SK-N-SH (cell line): ENCODE measurements at regions not wholly inside any gene's neighbourhood (a gene's known extent, or its start where the extent isn't known, plus 50 kb on each side); places are given as distances from the start of the nearest gene placed in this dataset.

Source experiments
- CTCF ChIA-PET: fragments of 300-600, 350-600 bp; formaldehyde crosslinking; extraction: SDS; loops from one replicate; lab custom pipeline; 2021; lab: Yijun Ruan, JAX
- POLR2A ChIA-PET: fragments of 350-600 bp; sonication (Branson Sonifier 250); formaldehyde crosslinking; extraction: SDS; loops from one replicate; lab custom pipeline; 2020; ENCODE audit warnings: antibody characterized with exemption, inconsistent platforms; lab: Yijun Ruan, JAX
- DNase-seq: peaks from one replicate; pipeline ENCODE4 v3.0.0; 2012
- H2AFZ ChIP-seq: fragments of 200-600 bp; sonication (generic); 2 replicates; pipeline ENCODE4 v1.8.1; 2016; ENCODE audit warnings: antibody characterized with exemption, mild to moderate bottlenecking, low read depth
- H3F3A ChIP-seq: fragments of 200-600 bp; sonication (generic); replicated peaks from 2 replicates; pipeline ENCODE3; 2016; ENCODE audit warnings: antibody characterized with exemption, mild to moderate bottlenecking; ENCODE audit not compliant: insufficient read depth
- H3K27ac ChIP-seq, 2 experiments: fragments of 200-500 bp in 1 of 2; fragments of 200-600 bp in 1 of 2; sonication (Bioruptor generic) in 1 of 2; sonication (generic), shearing (Covaris generic) in 1 of 2; 2 replicates each; pipeline versions ENCODE4 v1.5.1 to v1.6.1; 2014 to 2016; ENCODE audit warnings: low read depth in 2 of 2, inconsistent platforms in 1 of 2, low read length in 1 of 2, mild to moderate bottlenecking in 1 of 2, mixed read lengths in 1 of 2
- H3K27me3 ChIP-seq: fragments of 200-600 bp; sonication (generic), shearing (Covaris generic); 2 replicates; pipeline ENCODE4 v1.6.1; 2016; ENCODE audit warnings: mixed run types; ENCODE audit not compliant: insufficient read depth
- H3K36me3 ChIP-seq, 2 experiments: fragments of 200-500 bp in 1 of 2; fragments of 200-600 bp in 1 of 2; sonication (Bioruptor generic) in 1 of 2; sonication (generic) in 1 of 2; replicated peaks in 1 of 2; 2 replicates each; pipeline versions ENCODE3 to v1.5.1; 2014 to 2016; ENCODE audit warnings: low read length in 1 of 2, mild to moderate bottlenecking in 1 of 2; ENCODE audit not compliant: insufficient read depth in 2 of 2, control insufficient read depth in 1 of 2
- H3K4me1 ChIP-seq, 2 experiments: fragments of 200-500 bp in 1 of 2; fragments of 200-600 bp in 1 of 2; sonication (Bioruptor generic) in 1 of 2; sonication (generic), shearing (Covaris generic) in 1 of 2; 2 replicates each; pipeline versions ENCODE4 v1.5.1 to v1.6.1; 2014 to 2016; ENCODE audit warnings: low read depth in 1 of 2, low read length in 1 of 2, mixed run types in 1 of 2; ENCODE audit not compliant: insufficient read depth in 2 of 2, control insufficient read depth in 1 of 2
- H3K4me2 ChIP-seq: fragments of 200-600 bp; sonication (generic), shearing (Covaris generic); 2 replicates; pipeline ENCODE4 v1.6.1; 2017; ENCODE audit warnings: mixed run types
- H3K4me3 ChIP-seq, 2 experiments: fragments of 200-500 bp in 1 of 2; fragments of 200-600 bp in 1 of 2; sonication (Bioruptor generic) in 1 of 2; sonication (generic), shearing (Covaris generic) in 1 of 2; 2 replicates each; pipeline versions ENCODE4 v1.5.1 to v1.8.1; 2014 to 2016; ENCODE audit warnings: low read depth in 2 of 2, inconsistent platforms in 1 of 2, low read length in 1 of 2, mild to moderate bottlenecking in 1 of 2, mixed read lengths in 1 of 2, moderate library complexity in 1 of 2
- H3K79me2 ChIP-seq: fragments of 200-600 bp; sonication (generic); 2 replicates; pipeline ENCODE4 v1.8.1; 2017; ENCODE audit warnings: mild to moderate bottlenecking; ENCODE audit not compliant: insufficient read depth
- H3K9ac ChIP-seq: fragments of 200-600 bp; sonication (generic); 2 replicates; pipeline ENCODE4 v1.6.1; 2017; ENCODE audit warnings: mixed run types
- H3K9me2 ChIP-seq: fragments of 200-600 bp; sonication (generic); 2 replicates; pipeline ENCODE4 v1.6.1; 2017; ENCODE audit warnings: mixed run types
- H3K9me3 ChIP-seq: fragments of 200-600 bp; sonication (generic); 2 replicates; pipeline ENCODE4 v1.6.1; 2017; ENCODE audit warnings: mixed run types, mild to moderate bottlenecking, moderate library complexity
- H4K20me1 ChIP-seq: fragments of 200-600 bp; sonication (generic); 2 replicates; pipeline ENCODE4 v1.6.1; 2017; ENCODE audit warnings: mild to moderate bottlenecking, mixed run types; ENCODE audit not compliant: insufficient read depth
- CHD2 ChIP-seq: fragments of 150-350 bp; IDR thresholded peaks from 2 replicates; pipeline ENCODE4 v1.6.1; 2018; ENCODE audit warnings: low read length; ENCODE audit not compliant: partially characterized antibody
- EP300 ChIP-seq, 2 experiments: IDR thresholded peaks; 2 replicates each; pipeline versions ENCODE4 v1.4.0 to v1.6.1; 2012; ENCODE audit warnings: borderline replicate concordance in 1 of 2, low read depth in 1 of 2, low read length in 1 of 2
- FOSL2 ChIP-seq: IDR thresholded peaks from 2 replicates; pipeline ENCODE4 v1.4.0; 2012; ENCODE audit warnings: low read depth, mild to moderate bottlenecking, moderate library complexity, borderline replicate concordance
- FOXM1 ChIP-seq: IDR thresholded peaks from 2 replicates; pipeline ENCODE4 v1.4.0; 2012; ENCODE audit warnings: low read depth, mild to moderate bottlenecking
- GABPA ChIP-seq: IDR thresholded peaks from 2 replicates; pipeline ENCODE4 v1.4.0; 2012; ENCODE audit warnings: low read depth, mild to moderate bottlenecking
- MEF2A ChIP-seq: IDR thresholded peaks from 2 replicates; pipeline ENCODE4 v1.4.0; 2012; ENCODE audit warnings: low read depth, borderline replicate concordance
- MXI1 ChIP-seq: IDR thresholded peaks from 2 replicates; pipeline ENCODE4 v1.6.1; 2012; ENCODE audit warnings: mild to moderate bottlenecking, low read depth, low read length, improper control_type of control experiment
- NRF1 ChIP-seq: IDR thresholded peaks from 2 replicates; pipeline ENCODE4 v1.6.1; 2012; ENCODE audit warnings: low read depth, mild to moderate bottlenecking, low read length
- RAD21 ChIP-seq: IDR thresholded peaks from 2 replicates; pipeline ENCODE4 v1.6.1; 2012; ENCODE audit warnings: mild to moderate bottlenecking, low read length
- RCOR1 ChIP-seq: fragments of 150-350 bp; IDR thresholded peaks from 2 replicates; pipeline ENCODE4 v1.6.1; 2017; ENCODE audit warnings: antibody characterized with exemption, low read length
- RXRA ChIP-seq: IDR thresholded peaks from 2 replicates; pipeline ENCODE4 v1.4.0; 2012; ENCODE audit warnings: low read depth, mild to moderate bottlenecking, borderline replicate concordance
- WGBS: methylation state at CpG from one replicate; pipeline ENCODE4 v1.1.6; 2017; ENCODE audit warnings: low lambda C conversion rate; 5-methylcytosine and 5-hydroxymethylcytosine counted together
- TF ChIP-seq, protein P1 (sequence below): fragments of 200-600 bp; sonication (generic); IDR thresholded peaks from 2 replicates; pipeline ENCODE4 v1.6.1; 2017; ENCODE audit warnings: antibody characterized with exemption, mild to moderate bottlenecking, moderate library complexity
- TF ChIP-seq, protein P2 (sequence below): IDR thresholded peaks from 2 replicates; pipeline ENCODE4 v1.4.0; 2012; ENCODE audit warnings: low read depth, borderline replicate concordance
- TF ChIP-seq, protein P3 (sequence below): fragments of 150-350 bp; IDR thresholded peaks from 2 replicates; pipeline ENCODE4 v1.6.1; 2016; ENCODE audit warnings: mild to moderate bottlenecking, low read depth, low read length
- TF ChIP-seq, protein P4 (sequence below): IDR thresholded peaks from 2 replicates; pipeline ENCODE4; 2012
- TF ChIP-seq, protein P5 (sequence below): IDR thresholded peaks from 2 replicates; pipeline ENCODE4 v1.4.0; 2012; ENCODE audit warnings: low read depth, borderline replicate concordance

- Histone ChIP-seq H3K79me2 (no peaks in the 10 kb centered on the region), H3K9ac (no peak overlapping the region), H3K36me3 (no peaks in the 10 kb centered on the region), H3K4me2 (no peak overlapping the region), H3K9me2 (no peaks in the 10 kb centered on the region), H3K9me3 (no peaks in the 10 kb centered on the region), H3F3A (no peaks in the 10 kb centered on the region), H3K4me3 (no peak overlapping the region), H2AFZ (no peak overlapping the region), H3K27me3 (no peaks in the 10 kb centered on the region), H4K20me1 (no peaks in the 10 kb centered on the region), H3K4me1 (peaks cover 0 to 45% of the 10 kb centered on the region in 2 experiments; a peak in 2 of 4 replicates), H3K27ac (peak overlapping the region in 1 of 2 experiments; percentile 88; a peak in 2 of 4 replicates)
- ChIA-PET POLR2A (interaction anchor here (0.7 to 1.7 kb wide), 8 partner anchors 45 to 772 kb away, joined by 3 to 6 read pairs (median 3); no protein-coding TSS in a partner anchor), CTCF (interaction anchor here (0.5 to 2.4 kb wide), 5 partner anchors 9 to 772 kb away, joined by 3 to 6 read pairs (median 3); no protein-coding TSS in a partner anchor)
- peak; percentile 33 for DNase-seq
- WGBS: 66% methylated on average over 7 of the region's 7 CpGs
- TF ChIP-seq, protein P1, sequence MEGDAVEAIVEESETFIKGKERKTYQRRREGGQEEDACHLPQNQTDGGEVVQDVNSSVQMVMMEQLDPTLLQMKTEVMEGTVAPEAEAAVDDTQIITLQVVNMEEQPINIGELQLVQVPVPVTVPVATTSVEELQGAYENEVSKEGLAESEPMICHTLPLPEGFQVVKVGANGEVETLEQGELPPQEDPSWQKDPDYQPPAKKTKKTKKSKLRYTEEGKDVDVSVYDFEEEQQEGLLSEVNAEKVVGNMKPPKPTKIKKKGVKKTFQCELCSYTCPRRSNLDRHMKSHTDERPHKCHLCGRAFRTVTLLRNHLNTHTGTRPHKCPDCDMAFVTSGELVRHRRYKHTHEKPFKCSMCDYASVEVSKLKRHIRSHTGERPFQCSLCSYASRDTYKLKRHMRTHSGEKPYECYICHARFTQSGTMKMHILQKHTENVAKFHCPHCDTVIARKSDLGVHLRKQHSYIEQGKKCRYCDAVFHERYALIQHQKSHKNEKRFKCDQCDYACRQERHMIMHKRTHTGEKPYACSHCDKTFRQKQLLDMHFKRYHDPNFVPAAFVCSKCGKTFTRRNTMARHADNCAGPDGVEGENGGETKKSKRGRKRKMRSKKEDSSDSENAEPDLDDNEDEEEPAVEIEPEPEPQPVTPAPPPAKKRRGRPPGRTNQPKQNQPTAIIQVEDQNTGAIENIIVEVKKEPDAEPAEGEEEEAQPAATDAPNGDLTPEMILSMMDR: no peak
- no peak for TF ChIP-seq FOXM1
- no peak for TF ChIP-seq MXI1
- peak in 1 of 2 experiments; percentile 84; a peak in 2 of 4 replicates for TF ChIP-seq EP300 (IDR thresholded peaks at IDR 0.05; ENCODE audit: borderline replicate concordance in 1 of 2, low read depth in 1 of 2, low read length in 1 of 2)
- no peak for TF ChIP-seq RCOR1
- no peak for TF ChIP-seq FOSL2
- TF ChIP-seq RXRA: no peak
- TF ChIP-seq RAD21: 0 out of 2 replicates have a peak, but pooled peaks have one; percentile 4
- TF ChIP-seq, all 33 proteins: peak for 2
These were observed 520.4 kb downstream of the SOX6 start for GRCh38 chr11:15835788-15836411.

DNA sequence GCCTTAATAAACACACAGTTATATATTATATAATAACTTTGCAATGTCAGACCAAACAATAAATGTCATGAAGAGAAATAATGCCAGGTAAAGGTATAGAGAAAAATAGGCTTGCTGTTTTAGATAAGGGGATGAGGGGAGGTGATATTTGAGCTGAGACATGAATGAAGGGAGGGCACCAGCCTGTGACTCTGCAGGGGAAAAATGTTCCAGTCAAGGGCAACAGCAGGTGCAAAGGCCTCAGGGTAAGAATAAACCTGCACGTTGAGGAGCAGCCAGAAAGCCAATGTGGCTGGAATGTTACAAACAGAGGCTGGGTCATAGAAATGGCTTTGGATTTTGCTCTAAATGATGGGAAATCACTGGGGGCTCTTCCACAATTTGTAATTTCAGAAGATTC is 519.6 kb downstream of the SOX6 start:
- Histone ChIP-seq H3K4me1 (peaks cover 0 to 54% of the 10 kb centered on the region in 2 experiments; a peak in 2 of 4 replicates), H3K27me3 (no peaks in the 10 kb centered on the region), H3K4me2 (no peak overlapping the region), H2AFZ (no peak overlapping the region), H3K9me2 (no peaks in the 10 kb centered on the region), H3K36me3 (no peaks in the 10 kb centered on the region), H3K4me3 (no peak overlapping the region), H3K79me2 (no peaks in the 10 kb centered on the region), H3K9ac (no peak overlapping the region), H3K27ac (peak overlapping the region in 1 of 2 experiments; percentile 88; a peak in 1 of 4 replicates), H3K9me3 (no peaks in the 10 kb centered on the region), H4K20me1 (no peaks in the 10 kb centered on the region), H3F3A (no peaks in the 10 kb centered on the region)
- DNase-seq: no peak
- TF ChIP-seq MEF2A: no peak
- no peak for TF ChIP-seq GABPA
- TF ChIP-seq, protein P2, sequence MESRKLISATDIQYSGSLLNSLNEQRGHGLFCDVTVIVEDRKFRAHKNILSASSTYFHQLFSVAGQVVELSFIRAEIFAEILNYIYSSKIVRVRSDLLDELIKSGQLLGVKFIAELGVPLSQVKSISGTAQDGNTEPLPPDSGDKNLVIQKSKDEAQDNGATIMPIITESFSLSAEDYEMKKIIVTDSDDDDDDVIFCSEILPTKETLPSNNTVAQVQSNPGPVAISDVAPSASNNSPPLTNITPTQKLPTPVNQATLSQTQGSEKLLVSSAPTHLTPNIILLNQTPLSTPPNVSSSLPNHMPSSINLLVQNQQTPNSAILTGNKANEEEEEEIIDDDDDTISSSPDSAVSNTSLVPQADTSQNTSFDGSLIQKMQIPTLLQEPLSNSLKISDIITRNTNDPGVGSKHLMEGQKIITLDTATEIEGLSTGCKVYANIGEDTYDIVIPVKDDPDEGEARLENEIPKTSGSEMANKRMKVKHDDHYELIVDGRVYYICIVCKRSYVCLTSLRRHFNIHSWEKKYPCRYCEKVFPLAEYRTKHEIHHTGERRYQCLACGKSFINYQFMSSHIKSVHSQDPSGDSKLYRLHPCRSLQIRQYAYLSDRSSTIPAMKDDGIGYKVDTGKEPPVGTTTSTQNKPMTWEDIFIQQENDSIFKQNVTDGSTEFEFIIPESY: no peak
- TF ChIP-seq RAD21: no peak
- TF ChIP-seq NRF1: no peak
- TF ChIP-seq, protein P3, sequence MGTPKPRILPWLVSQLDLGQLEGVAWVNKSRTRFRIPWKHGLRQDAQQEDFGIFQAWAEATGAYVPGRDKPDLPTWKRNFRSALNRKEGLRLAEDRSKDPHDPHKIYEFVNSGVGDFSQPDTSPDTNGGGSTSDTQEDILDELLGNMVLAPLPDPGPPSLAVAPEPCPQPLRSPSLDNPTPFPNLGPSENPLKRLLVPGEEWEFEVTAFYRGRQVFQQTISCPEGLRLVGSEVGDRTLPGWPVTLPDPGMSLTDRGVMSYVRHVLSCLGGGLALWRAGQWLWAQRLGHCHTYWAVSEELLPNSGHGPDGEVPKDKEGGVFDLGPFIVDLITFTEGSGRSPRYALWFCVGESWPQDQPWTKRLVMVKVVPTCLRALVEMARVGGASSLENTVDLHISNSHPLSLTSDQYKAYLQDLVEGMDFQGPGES: no peak
- TF ChIP-seq, protein P4, sequence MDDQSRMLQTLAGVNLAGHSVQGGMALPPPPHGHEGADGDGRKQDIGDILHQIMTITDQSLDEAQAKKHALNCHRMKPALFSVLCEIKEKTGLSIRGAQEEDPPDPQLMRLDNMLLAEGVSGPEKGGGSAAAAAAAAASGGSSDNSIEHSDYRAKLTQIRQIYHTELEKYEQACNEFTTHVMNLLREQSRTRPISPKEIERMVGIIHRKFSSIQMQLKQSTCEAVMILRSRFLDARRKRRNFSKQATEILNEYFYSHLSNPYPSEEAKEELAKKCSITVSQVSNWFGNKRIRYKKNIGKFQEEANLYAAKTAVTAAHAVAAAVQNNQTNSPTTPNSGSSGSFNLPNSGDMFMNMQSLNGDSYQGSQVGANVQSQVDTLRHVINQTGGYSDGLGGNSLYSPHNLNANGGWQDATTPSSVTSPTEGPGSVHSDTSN: no peak
- TF ChIP-seq CHD2: no peak
- TF ChIP-seq, protein P5, sequence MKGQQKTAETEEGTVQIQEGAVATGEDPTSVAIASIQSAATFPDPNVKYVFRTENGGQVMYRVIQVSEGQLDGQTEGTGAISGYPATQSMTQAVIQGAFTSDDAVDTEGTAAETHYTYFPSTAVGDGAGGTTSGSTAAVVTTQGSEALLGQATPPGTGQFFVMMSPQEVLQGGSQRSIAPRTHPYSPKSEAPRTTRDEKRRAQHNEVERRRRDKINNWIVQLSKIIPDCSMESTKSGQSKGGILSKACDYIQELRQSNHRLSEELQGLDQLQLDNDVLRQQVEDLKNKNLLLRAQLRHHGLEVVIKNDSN: no peak
- ChIA-PET POLR2A (interaction anchor here (1.3 kb wide), 1 partner anchor 771 kb away, joined by 3 read pairs; no protein-coding TSS in a partner anchor), CTCF (interaction anchor here (0.5 to 2.4 kb wide), 4 partner anchors 48 to 771 kb away, joined by 3 to 6 read pairs (median 4); no protein-coding TSS in a partner anchor)
- WGBS: 37% methylated on average over 1 of the region's 1 CpG
